Adrenal gland (tissue), 5 donors: ENCODE measurements at regions not wholly inside any gene's neighbourhood (a gene's known extent, or its start where the extent isn't known, plus 50 kb on each side); places are given as distances from the start of the nearest gene placed in this dataset.

Source experiments
- POLR2A ChIP-seq, 2 donors: fragments of 450-650 bp; IDR thresholded peaks; one replicate each; pipeline ENCODE4 v1.6.1; 2017; ENCODE audit warnings: antibody characterized with exemption in 2 of 2, mild to moderate bottlenecking in 2 of 2, moderate library complexity in 1 of 2
- TF ChIP-seq, protein P1 (sequence below), 6 experiments: fragments of 450-650 bp in 4 of 6; fragments of 200-600 bp in 2 of 6; sonication (generic) in 1 of 6; IDR thresholded peaks; 1 replicate in 5 of 6; 2 replicates in 1 of 6; pipeline versions ENCODE4 v1.5.1 to v1.8.0; 2016 to 2021; ENCODE audit warnings: antibody characterized with exemption in 6 of 6, mild to moderate bottlenecking in 2 of 6, moderate library complexity in 1 of 6
- donor health status: DM: no; HTN: no; CAD: no.

- TF ChIP-seq, protein P1, sequence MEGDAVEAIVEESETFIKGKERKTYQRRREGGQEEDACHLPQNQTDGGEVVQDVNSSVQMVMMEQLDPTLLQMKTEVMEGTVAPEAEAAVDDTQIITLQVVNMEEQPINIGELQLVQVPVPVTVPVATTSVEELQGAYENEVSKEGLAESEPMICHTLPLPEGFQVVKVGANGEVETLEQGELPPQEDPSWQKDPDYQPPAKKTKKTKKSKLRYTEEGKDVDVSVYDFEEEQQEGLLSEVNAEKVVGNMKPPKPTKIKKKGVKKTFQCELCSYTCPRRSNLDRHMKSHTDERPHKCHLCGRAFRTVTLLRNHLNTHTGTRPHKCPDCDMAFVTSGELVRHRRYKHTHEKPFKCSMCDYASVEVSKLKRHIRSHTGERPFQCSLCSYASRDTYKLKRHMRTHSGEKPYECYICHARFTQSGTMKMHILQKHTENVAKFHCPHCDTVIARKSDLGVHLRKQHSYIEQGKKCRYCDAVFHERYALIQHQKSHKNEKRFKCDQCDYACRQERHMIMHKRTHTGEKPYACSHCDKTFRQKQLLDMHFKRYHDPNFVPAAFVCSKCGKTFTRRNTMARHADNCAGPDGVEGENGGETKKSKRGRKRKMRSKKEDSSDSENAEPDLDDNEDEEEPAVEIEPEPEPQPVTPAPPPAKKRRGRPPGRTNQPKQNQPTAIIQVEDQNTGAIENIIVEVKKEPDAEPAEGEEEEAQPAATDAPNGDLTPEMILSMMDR (IDR thresholded peaks at IDR 0.05): no peak
- TF ChIP-seq POLR2A (IDR thresholded peaks at IDR 0.05): no peak
These were observed 653.1 kb downstream of the LMO4 start for GRCh38 chr1:87981810-87982209.
